HG02981 (cell line): ENCODE measurements at regions not wholly inside any gene's neighbourhood (a gene's known extent, or its start where the extent isn't known, plus 50 kb on each side); places are given as distances from the start of the nearest gene placed in this dataset.
"Not testable (repeated sequence)": the region's sequence is repeated elsewhere in the genome, so short reads cannot be mapped to it uniquely, and the experiment has no call there.

ENCODE experiments used
- ATAC-seq: cut with Tn5 transposase; IDR thresholded peaks from one replicate; pipeline ENCODE4 v1.9.1; 2021; ENCODE audit warnings: mild to moderate bottlenecking, moderate library complexity; ENCODE audit not compliant: unreplicated experiment

DNA sequence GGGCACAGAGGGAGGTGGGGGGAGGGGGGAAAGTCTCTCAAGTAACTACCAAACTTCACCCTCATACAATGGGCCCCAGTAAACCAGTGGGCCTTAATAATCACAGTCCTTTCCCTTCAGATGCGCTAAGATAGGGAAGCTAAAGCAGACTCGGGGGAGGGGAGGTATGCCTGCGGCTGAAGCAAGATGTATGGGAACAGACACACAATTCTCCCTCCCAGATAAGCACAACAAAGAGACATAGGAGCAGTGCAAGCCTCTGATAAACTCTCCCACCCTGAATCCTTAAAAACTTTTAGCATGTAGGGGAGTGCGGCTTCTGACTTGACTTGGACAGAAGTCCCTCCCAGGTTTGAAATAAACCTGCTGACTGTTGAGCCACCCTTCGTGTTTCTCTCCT, 54.7 kb downstream of the PROP1 start:
- ATAC-seq: not testable (repeated sequence)

DNA sequence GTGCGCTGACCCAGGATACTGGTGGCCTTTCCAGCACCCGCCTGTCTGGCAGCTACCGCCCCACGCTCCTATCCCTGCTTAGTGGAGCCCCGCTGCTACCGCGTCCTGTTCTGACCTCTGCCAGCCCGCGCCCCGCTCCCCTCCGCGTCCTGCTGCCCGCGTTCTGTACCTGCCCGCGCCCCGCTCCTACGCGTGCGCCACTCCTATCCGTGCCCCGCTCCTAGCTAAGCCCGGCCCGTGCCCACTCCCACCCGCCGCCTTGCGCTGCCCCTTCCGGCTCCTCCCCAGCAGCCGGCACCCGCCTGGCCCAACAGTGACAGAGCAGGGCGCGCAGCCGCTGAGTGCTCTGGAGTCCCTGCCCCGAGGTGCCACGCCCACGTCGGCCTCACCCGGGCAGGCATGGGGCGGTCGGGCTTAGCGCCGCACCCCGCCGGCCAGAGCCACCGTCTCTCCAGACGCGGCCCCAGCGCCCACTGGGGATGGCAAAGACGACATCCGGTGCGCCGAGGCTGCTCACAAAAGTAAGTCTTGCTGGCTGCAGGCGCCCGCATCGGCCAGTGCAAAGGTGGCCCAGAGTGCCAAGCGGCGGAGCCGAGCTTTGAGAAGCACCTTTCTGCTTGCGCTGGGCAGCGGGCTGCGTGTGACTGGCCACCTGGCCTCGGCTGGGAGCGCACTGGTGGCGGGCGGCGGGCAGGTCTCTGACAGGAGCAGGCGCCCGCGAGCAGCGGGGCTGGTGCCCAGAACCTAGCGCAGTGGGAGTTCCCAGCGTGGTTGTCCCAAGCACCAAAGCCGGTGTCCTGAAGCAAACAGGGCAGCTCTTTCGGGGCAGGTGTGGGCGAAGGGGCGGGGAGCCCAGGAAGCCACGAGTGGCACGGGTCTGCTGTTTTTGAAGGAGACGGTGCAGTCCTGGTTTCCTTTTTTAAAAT, 56.5 kb downstream of the PROP1 start:
- ATAC-seq: not testable (repeated sequence)

DNA sequence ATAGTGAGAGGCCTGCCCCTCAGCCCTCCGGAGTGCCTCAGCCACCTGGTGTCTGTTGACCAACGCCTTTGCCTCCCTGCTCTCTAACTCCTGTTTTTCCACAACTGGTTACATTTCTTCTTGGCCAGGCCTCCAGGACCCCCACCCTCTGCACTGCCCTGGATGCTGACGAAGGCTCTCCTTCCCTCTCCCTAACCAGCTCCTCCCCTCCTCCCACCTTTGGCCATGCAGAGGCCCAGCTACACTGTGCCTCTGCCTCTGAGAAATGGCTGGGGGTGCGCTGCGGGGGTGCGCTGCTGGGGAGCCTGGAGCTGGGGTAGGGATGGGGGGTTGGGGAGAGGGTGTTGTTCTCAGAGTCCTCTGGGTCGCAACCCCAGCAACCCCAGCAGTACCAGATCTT, 57.3 kb downstream of the PROP1 start:
- not testable (repeated sequence) for ATAC-seq

DNA sequence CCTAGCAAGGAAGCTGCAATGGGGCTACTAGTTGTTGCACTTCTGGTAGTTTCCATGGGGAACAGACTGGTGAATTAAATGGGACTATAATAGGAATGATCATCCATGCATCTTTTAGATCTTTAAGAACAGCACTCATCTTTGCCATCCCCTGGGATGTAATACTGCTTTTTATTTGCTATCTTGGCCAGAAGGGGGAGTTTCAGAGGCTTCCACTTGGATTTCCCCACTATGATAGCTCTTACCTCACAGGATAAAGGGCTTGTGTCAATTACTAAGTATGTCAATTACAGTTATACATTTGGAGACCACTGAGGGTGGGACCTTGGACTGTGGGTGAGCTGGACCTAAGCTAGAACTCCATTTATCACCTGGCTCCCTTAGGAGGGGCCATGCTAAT, 61.8 kb downstream of the PROP1 start:
- not testable (repeated sequence) for ATAC-seq

DNA sequence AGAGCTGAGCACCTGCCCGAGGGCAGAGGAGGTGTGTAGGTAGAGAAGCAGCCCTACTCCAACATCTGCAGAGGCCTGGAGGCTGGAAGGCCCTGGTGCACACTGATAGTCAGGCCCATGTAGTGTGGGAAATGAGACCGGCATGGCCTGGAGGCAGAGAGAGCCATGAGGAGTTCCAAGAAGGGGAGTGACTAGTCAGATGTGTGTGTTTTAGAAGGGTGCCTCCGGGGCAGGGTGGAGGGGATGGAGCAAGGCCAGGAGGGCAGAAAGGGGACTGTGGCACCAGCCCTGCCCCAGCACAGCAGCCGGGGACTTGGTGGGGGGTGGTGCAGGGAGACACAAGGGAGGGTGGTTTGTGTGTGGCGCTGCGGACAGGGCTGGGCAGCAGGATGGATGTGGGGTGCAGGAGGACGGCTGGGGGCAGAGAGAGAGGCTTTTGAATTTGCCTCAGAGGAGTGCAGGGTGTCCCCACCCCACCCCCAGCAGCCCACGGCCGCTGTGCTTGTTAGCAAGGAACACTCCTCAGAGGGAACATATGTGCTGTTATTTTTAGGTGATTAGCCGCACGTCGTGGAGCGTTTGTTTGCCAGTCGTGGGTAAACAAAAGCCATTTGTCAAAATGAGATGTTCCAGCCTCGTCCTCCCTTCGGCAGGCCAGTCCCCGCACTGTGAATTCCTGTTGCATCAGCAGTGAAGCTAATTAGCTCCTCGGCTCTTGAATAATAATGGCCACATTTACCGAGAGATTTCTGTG, 65.6 kb downstream of the PROP1 start:
- not testable (repeated sequence) for ATAC-seq

DNA sequence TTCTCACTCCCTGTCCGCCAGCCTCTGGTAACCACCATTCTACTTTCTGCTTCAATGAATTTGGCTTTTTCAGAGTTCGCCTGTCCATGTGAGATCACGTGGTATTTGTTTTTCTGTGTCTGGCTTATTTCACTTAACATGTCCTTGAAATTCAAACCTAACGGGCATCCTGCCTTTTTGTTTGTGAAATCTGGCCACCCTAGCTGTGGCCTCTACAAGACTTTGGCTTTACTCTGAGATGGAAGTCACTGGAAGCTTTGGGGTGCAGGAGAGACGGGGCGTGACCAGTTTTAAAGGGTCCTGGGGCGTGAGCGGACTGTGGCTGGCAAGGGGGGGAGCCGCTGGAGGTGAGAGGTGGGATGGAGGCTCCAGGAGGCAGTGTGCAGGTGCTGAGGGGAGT, 66.4 kb downstream of the PROP1 start:
- not testable (repeated sequence) for ATAC-seq

DNA sequence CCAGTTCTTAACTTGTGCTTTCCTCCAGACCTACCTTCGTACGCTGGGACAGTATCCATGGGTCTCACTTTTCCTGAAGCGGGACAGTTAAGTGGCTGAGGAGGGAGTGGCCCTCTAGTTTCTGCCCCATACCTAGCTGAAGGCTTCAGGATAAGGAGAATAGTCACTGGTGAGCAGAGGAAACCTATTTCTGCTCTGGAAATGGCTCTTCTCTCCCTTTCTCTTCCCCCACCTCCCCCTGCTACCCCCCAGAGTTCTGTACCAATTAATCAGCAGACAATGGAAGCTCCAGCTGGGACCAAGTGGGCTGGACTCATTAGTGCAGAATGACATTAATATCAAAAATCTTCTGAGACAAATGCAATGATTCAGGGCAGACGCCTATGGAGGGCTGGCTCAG, 68.5 kb downstream of the PROP1 start:
- ATAC-seq: not testable (repeated sequence)

DNA sequence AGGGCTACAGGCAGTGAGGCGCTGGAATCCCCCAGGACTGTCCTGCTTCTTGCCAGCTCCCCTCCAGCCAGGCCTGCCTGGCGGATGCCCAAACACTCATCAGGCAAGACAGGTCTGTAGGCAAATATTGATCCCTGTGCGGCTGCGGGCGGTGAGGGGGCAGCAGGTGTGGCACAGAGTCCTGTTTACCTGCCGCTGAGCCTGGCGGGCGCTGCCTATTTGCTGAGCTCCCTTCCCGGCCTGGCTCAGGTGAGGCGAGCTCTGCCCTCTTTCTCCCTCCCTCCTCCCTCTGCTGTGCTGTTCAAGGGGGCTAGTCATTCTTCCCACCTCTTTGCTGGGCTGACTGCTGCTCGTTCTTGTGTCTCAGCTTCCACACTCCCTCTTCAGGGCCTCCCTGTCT, 71.5 kb downstream of the PROP1 start:
- not testable (repeated sequence) for ATAC-seq

DNA sequence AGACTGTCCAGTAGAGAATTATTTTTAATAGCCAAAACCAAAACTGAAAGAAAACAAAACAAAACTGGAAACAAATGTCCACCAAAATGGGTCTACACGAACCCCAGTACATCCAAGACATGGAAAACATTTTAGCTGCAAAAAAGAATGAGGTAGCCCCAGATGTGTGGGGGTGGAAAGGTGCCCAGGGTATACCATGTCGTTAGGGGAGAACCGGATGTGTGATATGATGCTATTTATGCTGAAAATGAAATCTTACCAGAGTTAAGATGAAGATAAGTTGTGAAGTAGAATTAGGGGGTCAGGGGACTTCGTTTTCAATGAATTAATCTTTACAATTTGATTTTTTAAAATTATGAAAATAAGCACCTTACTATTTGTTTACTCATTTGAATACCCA, 72.2 kb downstream of the PROP1 start:
- not testable (repeated sequence) for ATAC-seq

DNA sequence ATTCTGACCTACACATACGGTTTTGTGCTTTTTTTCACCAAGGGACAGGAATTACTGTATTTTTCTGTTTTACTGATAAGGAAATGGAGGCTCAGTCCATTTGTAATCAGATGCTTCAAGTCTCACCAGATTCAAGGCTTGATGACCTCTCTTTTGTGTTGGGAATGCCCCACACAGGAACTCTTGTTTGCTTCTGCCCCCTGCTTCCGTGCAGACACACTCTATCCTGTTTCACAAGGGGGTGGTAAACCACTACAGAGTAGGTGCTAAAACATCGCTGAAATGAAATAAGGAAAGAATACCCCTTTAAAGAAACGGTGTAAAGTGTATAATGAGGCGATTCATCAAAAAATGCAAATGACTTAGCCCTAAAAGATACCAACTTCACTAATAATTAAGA, 72.9 kb downstream of the PROP1 start:
- not testable (repeated sequence) for ATAC-seq

DNA sequence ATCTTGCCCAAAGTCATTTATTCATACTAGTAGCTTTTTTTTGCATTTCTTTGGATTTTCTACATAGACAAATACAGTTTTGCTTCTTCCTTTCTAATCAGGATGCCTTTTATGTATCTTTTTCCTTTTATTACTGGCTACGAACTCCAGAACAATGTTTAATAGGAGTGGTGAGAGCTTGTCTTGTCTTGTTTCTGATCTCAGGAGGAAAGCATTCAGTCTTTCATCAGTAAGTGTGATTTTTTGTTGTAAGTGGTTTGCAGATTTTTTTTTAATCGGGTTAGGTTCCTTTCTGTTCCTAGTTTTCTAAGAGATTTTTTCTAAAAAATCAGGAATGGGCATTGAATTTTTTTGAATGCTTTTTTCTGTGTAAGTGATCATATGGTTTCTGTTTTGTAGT, 86.8 kb downstream of the PROP1 start:
- not testable (repeated sequence) for ATAC-seq

DNA sequence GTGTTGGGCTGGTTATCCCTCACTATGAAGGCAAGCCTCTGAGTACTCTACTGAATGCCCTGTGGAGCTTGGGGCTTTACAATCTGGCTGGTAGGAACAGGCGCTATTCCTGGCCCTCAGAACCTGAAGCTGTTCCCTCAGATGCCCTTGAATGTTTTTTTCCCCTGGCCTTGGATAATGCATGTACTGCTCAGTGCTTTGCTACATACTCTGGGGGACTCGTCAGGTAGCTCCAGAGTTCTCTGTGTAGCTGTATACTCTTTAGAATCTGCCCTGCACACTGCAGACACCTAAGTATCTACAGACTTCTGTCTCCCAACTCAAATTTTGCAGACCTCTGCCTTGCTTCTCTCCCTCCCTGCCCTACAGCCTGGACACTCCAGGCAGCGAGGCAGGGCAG, 93.2 kb downstream of the PROP1 start:
- not testable (repeated sequence) for ATAC-seq

DNA sequence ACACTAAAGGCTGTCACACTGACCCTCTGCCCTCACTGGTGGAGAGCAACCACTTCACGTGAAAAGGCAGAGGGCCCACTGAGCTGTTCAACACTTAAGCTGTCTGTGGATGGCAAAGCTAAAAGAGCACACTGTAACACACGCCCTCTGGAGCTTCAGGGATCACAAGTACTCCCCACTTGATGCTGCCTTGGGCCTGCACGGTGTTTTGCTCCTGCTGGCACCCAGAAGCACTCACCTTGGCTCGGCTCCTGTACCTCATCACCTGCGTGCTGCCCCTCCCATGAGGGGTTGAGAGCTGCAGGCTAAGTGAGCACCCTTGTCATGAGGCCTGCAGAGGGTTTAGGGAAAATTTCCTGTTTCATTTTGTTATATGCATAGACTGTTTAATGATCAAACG, 96.0 kb downstream of the PROP1 start:
- ATAC-seq: not testable (repeated sequence)

DNA sequence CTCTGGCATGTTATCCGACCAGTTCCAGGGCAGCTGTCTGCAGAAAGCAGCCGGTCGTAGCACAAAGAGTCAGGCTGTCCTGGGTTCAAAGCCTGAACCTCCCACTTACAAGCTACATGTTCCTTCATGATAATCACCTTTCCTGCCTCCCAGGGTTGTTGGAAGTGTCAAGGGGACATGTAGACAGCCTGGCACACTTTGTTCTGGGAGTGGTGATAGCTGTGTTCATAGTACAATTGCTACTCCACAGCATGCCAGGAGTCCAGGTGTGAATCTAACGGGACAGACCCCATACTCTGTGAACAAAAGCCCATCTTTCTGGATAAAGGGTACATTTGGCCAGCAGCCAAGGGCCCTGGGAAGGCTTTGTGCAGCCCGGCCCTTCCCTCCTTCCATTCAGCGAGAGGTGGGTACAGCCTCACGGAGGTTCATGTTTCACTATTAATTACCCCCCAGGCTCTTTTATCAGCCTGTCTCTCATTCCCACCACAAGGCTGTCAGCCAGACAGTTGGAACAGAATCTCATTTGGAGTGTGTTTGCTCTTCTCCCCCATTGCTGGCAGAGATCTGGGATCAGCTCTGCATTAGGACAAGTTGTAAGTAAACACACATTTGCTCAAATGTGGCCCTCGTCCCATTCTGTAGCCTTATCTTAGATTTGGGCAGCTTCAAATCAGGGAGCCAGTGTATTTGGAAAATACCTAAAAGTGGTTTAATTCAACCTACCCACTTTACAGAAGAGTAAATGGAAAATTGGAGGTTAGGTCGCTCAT, 101.2 kb downstream of the PROP1 start:
- ATAC-seq: not testable (repeated sequence)

DNA sequence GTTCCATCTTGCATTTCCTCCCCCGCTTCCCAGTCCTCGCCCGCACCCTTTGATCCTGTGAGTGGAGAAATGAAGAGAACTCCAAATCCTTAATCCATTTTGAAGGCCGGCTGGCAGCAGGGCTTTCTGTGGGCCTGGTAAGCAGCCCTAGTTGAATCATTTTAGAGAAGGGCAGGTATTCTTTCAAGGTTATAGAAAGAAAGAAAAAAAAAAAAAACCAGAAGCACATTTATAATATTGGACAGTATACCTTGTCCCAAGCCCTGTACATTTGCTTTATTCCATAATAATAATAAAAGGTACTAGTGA, 103.7 kb downstream of the PROP1 start:
- not testable (repeated sequence) for ATAC-seq

DNA sequence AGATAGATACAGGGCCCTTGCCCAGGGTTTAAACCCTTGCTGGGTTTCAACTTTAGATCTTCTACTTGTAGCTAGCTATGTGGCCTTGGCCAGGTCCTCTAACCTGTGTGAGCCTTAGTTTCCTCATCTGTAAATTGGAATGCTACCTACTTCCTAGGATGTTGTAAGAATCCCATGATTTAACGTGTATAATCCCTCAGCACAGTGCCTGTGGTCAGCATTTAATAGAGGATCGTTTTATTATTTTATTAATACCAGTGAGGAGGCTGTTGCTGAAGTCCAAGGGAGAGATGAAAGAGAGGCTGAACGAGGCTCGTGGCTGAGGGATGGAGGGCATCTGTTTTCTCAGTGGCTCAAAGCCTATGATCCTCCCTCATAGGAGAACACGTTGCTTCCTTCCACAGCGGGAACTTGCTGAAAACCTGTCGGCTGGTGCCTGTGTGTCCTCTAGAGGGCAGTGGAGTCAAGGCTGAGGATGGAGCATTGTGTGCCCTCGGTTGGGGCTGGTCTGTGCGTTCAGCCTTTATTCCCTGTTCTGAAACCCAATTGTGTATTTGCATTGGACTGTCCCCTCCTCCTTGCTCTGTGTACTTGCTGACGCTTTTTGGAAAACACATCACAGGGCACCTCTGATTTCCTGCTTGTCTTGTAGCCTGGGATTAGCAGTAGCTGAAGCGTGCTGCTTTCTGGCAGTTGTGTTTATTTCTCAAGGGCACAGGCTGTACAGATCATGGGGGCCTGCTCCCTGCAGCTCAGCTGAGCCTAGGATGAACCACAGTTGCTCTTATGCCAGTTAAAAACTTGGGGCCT, 104.3 kb downstream of the PROP1 start:
- peak; percentile 79 for ATAC-seq

DNA sequence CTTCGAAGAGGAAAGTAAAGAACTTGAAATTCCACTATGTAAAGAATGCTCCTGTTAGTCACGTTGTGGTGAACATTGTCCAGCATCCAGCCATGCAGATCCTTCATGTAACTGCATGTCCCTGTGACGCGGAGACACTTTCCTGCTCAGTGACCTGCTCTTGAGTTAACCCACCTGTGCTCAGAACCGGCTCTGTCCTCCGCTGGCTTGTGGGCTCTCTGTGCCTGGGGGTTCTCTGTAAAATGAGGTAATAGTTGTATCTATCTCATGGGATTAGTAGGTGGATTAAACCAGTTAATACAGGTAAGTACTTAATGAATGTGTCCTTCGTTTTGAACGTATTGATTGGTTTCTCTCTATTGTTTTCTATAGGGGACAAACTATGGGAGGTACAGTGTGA, 100.6 kb upstream of the FAM153A start:
- not testable (repeated sequence) for ATAC-seq

DNA sequence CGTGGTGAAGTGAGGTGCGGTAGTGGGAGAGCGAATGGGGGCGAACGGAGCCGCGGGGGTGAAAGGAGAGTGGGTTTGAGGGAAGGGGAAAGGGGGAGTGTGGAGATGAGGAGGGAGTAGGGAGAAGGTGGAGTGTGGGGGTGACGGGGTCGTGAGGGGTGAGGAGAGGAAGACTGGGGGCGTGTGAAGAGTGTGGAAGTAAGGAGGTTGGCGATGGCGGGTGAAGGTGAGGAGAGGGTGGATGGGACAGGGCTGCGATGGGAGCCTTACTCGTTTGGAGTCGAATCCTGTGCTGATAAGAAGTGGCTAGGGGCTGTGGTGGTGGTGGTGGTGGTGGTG, 93.2 kb upstream of the FAM153A start:
- ATAC-seq: not testable (repeated sequence)

DNA sequence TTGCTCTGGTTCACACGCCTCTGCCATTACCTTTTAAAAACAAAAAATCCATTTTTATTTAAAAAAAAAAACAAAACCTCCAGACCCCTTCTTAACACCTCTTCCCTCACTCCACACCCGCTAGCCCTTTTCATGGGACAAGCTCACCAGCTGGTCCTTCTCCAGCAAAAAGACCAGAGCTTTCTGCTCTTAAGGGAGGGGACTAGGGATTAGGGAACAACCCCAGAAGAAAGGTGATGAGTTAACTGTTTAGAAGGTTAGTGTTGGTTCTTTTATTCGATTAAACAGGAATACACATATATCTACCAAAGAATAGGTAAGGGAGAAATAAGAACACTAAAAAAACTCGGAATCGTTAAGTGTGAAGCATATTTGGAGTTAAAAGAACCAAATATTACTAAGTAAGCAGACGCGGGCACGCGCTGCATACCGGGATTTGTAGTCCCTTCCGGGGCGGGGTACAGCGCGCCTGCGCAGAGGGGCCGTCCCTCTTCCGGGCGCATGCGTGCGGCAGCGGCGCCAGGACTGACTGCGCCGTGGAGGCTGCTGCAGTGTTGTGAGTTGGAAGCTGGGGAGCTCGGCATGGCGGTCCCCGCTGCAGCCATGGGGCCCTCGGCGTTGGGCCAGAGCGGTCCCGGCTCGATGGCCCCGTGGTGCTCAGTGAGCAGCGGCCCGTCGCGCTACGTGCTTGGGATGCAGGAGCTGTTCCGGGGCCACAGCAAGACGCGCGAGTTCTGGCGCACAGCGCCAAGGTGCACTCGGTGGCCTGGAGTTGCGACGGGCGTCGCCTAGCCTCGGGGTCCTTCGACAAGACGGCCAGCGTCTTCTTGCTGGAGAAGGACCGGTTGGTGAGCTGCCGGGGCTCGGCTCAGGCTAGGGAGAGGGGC, 92.6 kb upstream of the FAM153A start:
- peak; percentile 80 for ATAC-seq
